ENCODE measurements at regions not wholly inside any gene's neighbourhood (a gene's known extent, or its start where the extent isn't known, plus 50 kb on each side); places are given as distances from the start of the nearest gene placed in this dataset.

DNA sequence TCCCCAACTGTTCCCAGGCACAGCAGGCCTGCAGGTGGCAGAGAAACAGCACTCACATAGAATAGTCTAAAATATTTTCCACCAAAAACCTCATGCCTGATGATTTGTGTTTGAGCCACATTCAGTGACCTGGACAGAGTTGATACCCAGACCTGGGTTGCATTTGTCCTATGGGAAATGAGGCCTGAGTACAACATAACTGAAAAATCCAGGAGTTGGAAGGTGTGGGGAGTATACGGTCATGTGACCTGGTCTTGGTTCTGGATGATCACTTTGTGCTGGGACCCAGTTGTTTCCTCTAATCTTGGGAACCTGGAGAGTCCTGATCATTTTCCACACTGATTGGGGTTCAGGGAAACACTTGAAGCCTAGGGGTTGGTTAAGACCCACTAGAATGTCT lies 200.3 kb upstream of the MPHOSPH6 start:
- TF ChIP-seq CTCF (IDR thresholded peaks at IDR 0.05; ENCODE audit: insufficient read depth, low read length) (no peak), REST (IDR thresholded peaks at IDR 0.05; ENCODE audit: insufficient replicate concordance, low read depth) (no peak), POLR2AphosphoS5 (IDR thresholded peaks at IDR 0.05; ENCODE audit: low read depth) (no peak), SPI1 (IDR thresholded peaks at IDR 0.05; ENCODE audit: borderline replicate concordance, low read depth) (no peak), GABPA (IDR thresholded peaks at IDR 0.05; ENCODE audit: low read depth) (no peak)
